ENCODE measurements at regions not wholly inside any gene's neighbourhood (a gene's known extent, or its start where the extent isn't known, plus 50 kb on each side); places are given as distances from the start of the nearest gene placed in this dataset.

GRCh38 chr11:115677190-115677589 lies 173.0 kb upstream of the CADM1 start:
- TF ChIP-seq CTCF (IDR thresholded peaks at IDR 0.05; ENCODE audit: low read length) (no peak), EZH2 (IDR thresholded peaks at IDR 0.05; ENCODE audit: borderline replicate concordance, low read length) (no peak)

All from OCI-LY1 (cell line).